ENCODE measurements at regions not wholly inside any gene's neighbourhood (a gene's known extent, or its start where the extent isn't known, plus 50 kb on each side); places are given as distances from the start of the nearest gene placed in this dataset.

GRCh38 chr6:50975216-50975615 lies 156.5 kb downstream of the TFAP2B start:
- no peak overlapping the region for H3K27ac ChIP-seq (ENCODE audit: low read depth, low read length)
- H3K4me3 ChIP-seq (ENCODE audit: low read length in 3 of 3) = no peak overlapping the region
- no peaks in the 10 kb centered on the region for H3K27me3 ChIP-seq (ENCODE audit: control insufficient read depth in 3 of 3, insufficient read depth in 3 of 3, low read length in 3 of 3)
- no peak overlapping the region for H3K9ac ChIP-seq (ENCODE audit: low read depth in 1 of 3, low read length in 3 of 3)
- no peaks in the 10 kb centered on the region for H3K36me3 ChIP-seq (ENCODE audit: control insufficient read depth in 3 of 3, insufficient read depth in 3 of 3, low read length in 3 of 3)
- no peaks in the 10 kb centered on the region for H3K4me1 ChIP-seq (ENCODE audit: control insufficient read depth in 3 of 3, insufficient read depth in 3 of 3, low read length in 3 of 3)
- H3K9me3 ChIP-seq (ENCODE audit: control insufficient read depth in 3 of 3, low read length in 3 of 3) = no peaks in the 10 kb centered on the region

GRCh38 chr6:50976907-50977306 lies 158.2 kb downstream of the TFAP2B start:
- H3K4me1 ChIP-seq (ENCODE audit: control insufficient read depth in 3 of 3, insufficient read depth in 3 of 3, low read length in 3 of 3) = no peaks in the 10 kb centered on the region
- no peak overlapping the region for H3K9ac ChIP-seq (ENCODE audit: low read depth in 1 of 3, low read length in 3 of 3)
- no peaks in the 10 kb centered on the region for H3K9me3 ChIP-seq (ENCODE audit: control insufficient read depth in 3 of 3, low read length in 3 of 3)
- H3K27ac ChIP-seq (ENCODE audit: low read depth, low read length) = no peak overlapping the region
- no peak overlapping the region for H3K4me3 ChIP-seq (ENCODE audit: low read length in 3 of 3)
- no peaks in the 10 kb centered on the region for H3K27me3 ChIP-seq (ENCODE audit: control insufficient read depth in 3 of 3, insufficient read depth in 3 of 3, low read length in 3 of 3)
- no peaks in the 10 kb centered on the region for H3K36me3 ChIP-seq (ENCODE audit: control insufficient read depth in 3 of 3, insufficient read depth in 3 of 3, low read length in 3 of 3)

- Histone ChIP-seq H3K9me3 (ENCODE audit: control insufficient read depth in 3 of 3, low read length in 3 of 3) (no peaks in the 10 kb centered on the region), H3K27ac (ENCODE audit: low read depth, low read length) (no peak overlapping the region), H3K9ac (ENCODE audit: low read depth in 1 of 3, low read length in 3 of 3) (no peak overlapping the region), H3K4me3 (ENCODE audit: low read length in 3 of 3) (no peak overlapping the region), H3K36me3 (ENCODE audit: control insufficient read depth in 3 of 3, insufficient read depth in 3 of 3, low read length in 3 of 3) (no peaks in the 10 kb centered on the region), H3K27me3 (ENCODE audit: control insufficient read depth in 3 of 3, insufficient read depth in 3 of 3, low read length in 3 of 3) (no peaks in the 10 kb centered on the region), H3K4me1 (ENCODE audit: control insufficient read depth in 3 of 3, insufficient read depth in 3 of 3, low read length in 3 of 3) (no peaks in the 10 kb centered on the region)
Measured at GRCh38 chr6:50977796-50978195, 159.1 kb downstream of the TFAP2B start.

GRCh38 chr6:50978380-50979170 lies 159.9 kb downstream of the TFAP2B start:
- Histone ChIP-seq H3K36me3 (ENCODE audit: control insufficient read depth in 3 of 3, insufficient read depth in 3 of 3, low read length in 3 of 3) (no peaks in the 10 kb centered on the region), H3K4me1 (ENCODE audit: control insufficient read depth in 3 of 3, insufficient read depth in 3 of 3, low read length in 3 of 3) (no peaks in the 10 kb centered on the region), H3K4me3 (ENCODE audit: low read length in 3 of 3) (no peak overlapping the region), H3K27ac (ENCODE audit: low read depth, low read length) (no peak overlapping the region), H3K27me3 (ENCODE audit: control insufficient read depth in 3 of 3, insufficient read depth in 3 of 3, low read length in 3 of 3) (no peaks in the 10 kb centered on the region), H3K9me3 (ENCODE audit: control insufficient read depth in 3 of 3, low read length in 3 of 3) (no peaks in the 10 kb centered on the region), H3K9ac (ENCODE audit: low read depth in 1 of 3, low read length in 3 of 3) (no peak overlapping the region)

- H3K4me1 ChIP-seq (ENCODE audit: control insufficient read depth in 3 of 3, insufficient read depth in 3 of 3, low read length in 3 of 3) = no peaks in the 10 kb centered on the region
- H3K36me3 ChIP-seq (ENCODE audit: control insufficient read depth in 3 of 3, insufficient read depth in 3 of 3, low read length in 3 of 3) = no peaks in the 10 kb centered on the region
- no peak overlapping the region for H3K4me3 ChIP-seq (ENCODE audit: low read length in 3 of 3)
- H3K9me3 ChIP-seq (ENCODE audit: control insufficient read depth in 3 of 3, low read length in 3 of 3) = no peaks in the 10 kb centered on the region
- H3K27ac ChIP-seq (ENCODE audit: low read depth, low read length) = no peak overlapping the region
- H3K9ac ChIP-seq (ENCODE audit: low read depth in 1 of 3, low read length in 3 of 3) = no peak overlapping the region
- H3K27me3 ChIP-seq (ENCODE audit: control insufficient read depth in 3 of 3, insufficient read depth in 3 of 3, low read length in 3 of 3) = no peaks in the 10 kb centered on the region
Measured at GRCh38 chr6:50979171-50979525, 160.5 kb downstream of the TFAP2B start.

GRCh38 chr6:50984135-50984534 lies 165.5 kb downstream of the TFAP2B start:
- no peak overlapping the region for H3K9ac ChIP-seq (ENCODE audit: low read depth in 1 of 3, low read length in 3 of 3)
- H3K9me3 ChIP-seq (ENCODE audit: control insufficient read depth in 3 of 3, low read length in 3 of 3) = no peaks in the 10 kb centered on the region
- H3K4me1 ChIP-seq (ENCODE audit: control insufficient read depth in 3 of 3, insufficient read depth in 3 of 3, low read length in 3 of 3) = no peaks in the 10 kb centered on the region
- no peaks in the 10 kb centered on the region for H3K36me3 ChIP-seq (ENCODE audit: control insufficient read depth in 3 of 3, insufficient read depth in 3 of 3, low read length in 3 of 3)
- no peaks in the 10 kb centered on the region for H3K27me3 ChIP-seq (ENCODE audit: control insufficient read depth in 3 of 3, insufficient read depth in 3 of 3, low read length in 3 of 3)
- H3K4me3 ChIP-seq (ENCODE audit: low read length in 3 of 3) = no peak overlapping the region
- H3K27ac ChIP-seq (ENCODE audit: low read depth, low read length) = no peak overlapping the region

- no peaks in the 10 kb centered on the region for H3K9me3 ChIP-seq (ENCODE audit: control insufficient read depth in 3 of 3, low read length in 3 of 3)
- H3K27ac ChIP-seq (ENCODE audit: low read depth, low read length) = no peak overlapping the region
- no peak overlapping the region for H3K9ac ChIP-seq (ENCODE audit: low read depth in 1 of 3, low read length in 3 of 3)
- H3K36me3 ChIP-seq (ENCODE audit: control insufficient read depth in 3 of 3, insufficient read depth in 3 of 3, low read length in 3 of 3) = no peaks in the 10 kb centered on the region
- no peaks in the 10 kb centered on the region for H3K4me1 ChIP-seq (ENCODE audit: control insufficient read depth in 3 of 3, insufficient read depth in 3 of 3, low read length in 3 of 3)
- H3K27me3 ChIP-seq (ENCODE audit: control insufficient read depth in 3 of 3, insufficient read depth in 3 of 3, low read length in 3 of 3) = no peaks in the 10 kb centered on the region
- H3K4me3 ChIP-seq (ENCODE audit: low read length in 3 of 3) = no peak overlapping the region
Measured at GRCh38 chr6:50986319-50986718, 167.6 kb downstream of the TFAP2B start.

- no peaks in the 10 kb centered on the region for H3K36me3 ChIP-seq (ENCODE audit: control insufficient read depth in 3 of 3, insufficient read depth in 3 of 3, low read length in 3 of 3)
- no peak overlapping the region for H3K9ac ChIP-seq (ENCODE audit: low read depth in 1 of 3, low read length in 3 of 3)
- H3K4me3 ChIP-seq (ENCODE audit: low read length in 3 of 3) = no peak overlapping the region
- no peaks in the 10 kb centered on the region for H3K27me3 ChIP-seq (ENCODE audit: control insufficient read depth in 3 of 3, insufficient read depth in 3 of 3, low read length in 3 of 3)
- no peak overlapping the region for H3K27ac ChIP-seq (ENCODE audit: low read depth, low read length)
- no peaks in the 10 kb centered on the region for H3K9me3 ChIP-seq (ENCODE audit: control insufficient read depth in 3 of 3, low read length in 3 of 3)
- no peaks in the 10 kb centered on the region for H3K4me1 ChIP-seq (ENCODE audit: control insufficient read depth in 3 of 3, insufficient read depth in 3 of 3, low read length in 3 of 3)
Measured at GRCh38 chr6:50989123-50989522, 170.5 kb downstream of the TFAP2B start.

GRCh38 chr6:50990750-50991446 lies 172.2 kb downstream of the TFAP2B start:
- H3K36me3 ChIP-seq (ENCODE audit: control insufficient read depth in 3 of 3, insufficient read depth in 3 of 3, low read length in 3 of 3) = no peaks in the 10 kb centered on the region
- no peak overlapping the region for H3K9ac ChIP-seq (ENCODE audit: low read depth in 1 of 3, low read length in 3 of 3)
- H3K27ac ChIP-seq (ENCODE audit: low read depth, low read length) = no peak overlapping the region
- no peaks in the 10 kb centered on the region for H3K27me3 ChIP-seq (ENCODE audit: control insufficient read depth in 3 of 3, insufficient read depth in 3 of 3, low read length in 3 of 3)
- H3K9me3 ChIP-seq (ENCODE audit: control insufficient read depth in 3 of 3, low read length in 3 of 3) = no peaks in the 10 kb centered on the region
- no peak overlapping the region for H3K4me3 ChIP-seq (ENCODE audit: low read length in 3 of 3)
- H3K4me1 ChIP-seq (ENCODE audit: control insufficient read depth in 3 of 3, insufficient read depth in 3 of 3, low read length in 3 of 3) = no peaks in the 10 kb centered on the region

GRCh38 chr6:50992232-50992631 lies 173.6 kb downstream of the TFAP2B start:
- Histone ChIP-seq H3K4me1 (ENCODE audit: control insufficient read depth in 3 of 3, insufficient read depth in 3 of 3, low read length in 3 of 3) (no peaks in the 10 kb centered on the region), H3K27ac (ENCODE audit: low read depth, low read length) (no peak overlapping the region), H3K36me3 (ENCODE audit: control insufficient read depth in 3 of 3, insufficient read depth in 3 of 3, low read length in 3 of 3) (no peaks in the 10 kb centered on the region), H3K27me3 (ENCODE audit: control insufficient read depth in 3 of 3, insufficient read depth in 3 of 3, low read length in 3 of 3) (no peaks in the 10 kb centered on the region), H3K9ac (ENCODE audit: low read depth in 1 of 3, low read length in 3 of 3) (no peak overlapping the region), H3K4me3 (ENCODE audit: low read length in 3 of 3) (no peak overlapping the region), H3K9me3 (ENCODE audit: control insufficient read depth in 3 of 3, low read length in 3 of 3) (no peaks in the 10 kb centered on the region)

Measured in skeletal muscle tissue (tissue), 3 donors.